ENCODE measurements at regions not wholly inside any gene's neighbourhood (a gene's known extent, or its start where the extent isn't known, plus 50 kb on each side); places are given as distances from the start of the nearest gene placed in this dataset.

DNA sequence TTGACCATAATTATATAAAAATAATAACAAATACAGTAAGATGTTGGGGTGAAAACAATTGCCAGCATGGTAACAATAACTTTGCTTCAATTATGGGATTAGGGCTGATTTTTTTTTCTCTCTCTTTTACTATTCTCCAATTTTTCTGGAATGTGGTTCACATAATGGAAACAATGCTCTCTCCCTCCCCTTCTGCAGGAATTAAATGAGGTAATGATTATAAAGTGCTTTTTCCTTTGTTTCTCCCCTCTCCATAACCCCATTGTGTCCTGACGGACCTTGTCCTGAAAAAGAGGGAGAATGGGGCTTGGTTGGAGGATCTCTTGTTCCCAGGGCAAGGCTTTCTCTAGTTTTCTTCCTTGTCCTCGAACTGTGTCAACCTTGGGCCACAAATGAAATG is 234.0 kb upstream of the ZNF32 start:
- Histone ChIP-seq H3K9me3 (ENCODE audit: control insufficient read depth, insufficient read depth, low read length) (no peaks in the 10 kb centered on the region; the same call in 1 of the 2 replicates), H3K27ac (ENCODE audit: low read depth, low read length) (no peak overlapping the region), H3K27me3 (ENCODE audit: control insufficient read depth, insufficient read depth, low read length) (no peaks in the 10 kb centered on the region), H3K4me3 (ENCODE audit: low read depth, low read length) (no peak overlapping the region)
- DNase-seq (ENCODE audit: low read depth, low spot score), result no peak
- ChIA-PET POLR2A (no interaction called here), CTCF (no interaction called here)
- no peak for TF ChIP-seq CTCF (IDR thresholded peaks at IDR 0.05; ENCODE audit: low read depth, low read length)

DNA sequence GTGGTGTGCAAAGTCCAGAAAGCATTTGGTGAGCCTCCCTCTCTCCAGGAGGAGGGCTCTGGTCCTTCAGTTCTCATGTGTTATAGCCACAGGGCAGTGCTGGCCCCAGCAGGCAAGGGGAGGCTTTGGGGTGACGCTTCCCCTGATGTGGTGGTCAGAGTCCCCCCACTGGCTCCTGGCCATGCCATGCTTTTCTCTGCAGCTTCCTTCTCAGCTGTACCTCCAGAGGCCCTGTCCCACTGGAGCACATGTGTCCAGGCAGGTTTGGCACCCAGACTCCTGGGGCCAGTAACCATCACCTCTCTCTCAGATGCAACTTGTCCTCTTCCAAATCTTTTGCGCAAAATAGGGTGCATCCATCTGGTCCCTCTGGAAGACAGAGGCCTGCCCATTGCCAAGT is 233.0 kb upstream of the ZNF32 start:
- CTCF ChIA-PET, result no interaction called here
- POLR2A ChIA-PET, result no interaction called here

GRCh38 chr10:43880160-43880559 is 231.5 kb upstream of the ZNF32 start:
- Histone ChIP-seq H3K27me3 (ENCODE audit: control insufficient read depth, insufficient read depth, low read length) (no peaks in the 10 kb centered on the region), H3K4me3 (ENCODE audit: low read depth, low read length) (no peak overlapping the region), H3K9me3 (ENCODE audit: control insufficient read depth, insufficient read depth, low read length) (no peaks in the 10 kb centered on the region; the same call in 1 of the 2 replicates), H3K27ac (ENCODE audit: low read depth, low read length) (no peak overlapping the region)
- CTCF ChIA-PET, result no interaction called here
- POLR2A ChIA-PET, result no interaction called here
- TF ChIP-seq CTCF (IDR thresholded peaks at IDR 0.05; ENCODE audit: low read depth, low read length), result no peak
- no peak for DNase-seq (ENCODE audit: low read depth, low spot score)

More for the DNA sequence above, 233.0 kb upstream of the ZNF32 start:
- Histone ChIP-seq H3K4me3 (ENCODE audit: low read depth, low read length) (no peak overlapping the region), H3K27ac (ENCODE audit: low read depth, low read length) (no peak overlapping the region), H3K9me3 (ENCODE audit: control insufficient read depth, insufficient read depth, low read length) (no peaks in the 10 kb centered on the region; the same call in 1 of the 2 replicates), H3K27me3 (ENCODE audit: control insufficient read depth, insufficient read depth, low read length) (no peaks in the 10 kb centered on the region)
- DNase-seq (ENCODE audit: low read depth, low spot score), result no peak
- TF ChIP-seq CTCF (IDR thresholded peaks at IDR 0.05; ENCODE audit: low read depth, low read length), result no peak

- Histone ChIP-seq H3K27ac (ENCODE audit: low read depth, low read length) (no peak overlapping the region), H3K4me3 (ENCODE audit: low read depth, low read length) (no peak overlapping the region)
- CTCF ChIA-PET, result no interaction called here
Observed at GRCh38 chr10:43879742-43880141, 231.1 kb upstream of the ZNF32 start.

GRCh38 chr10:43879162-43879561 is 230.5 kb upstream of the ZNF32 start:
- ChIA-PET CTCF (no interaction called here), POLR2A (no interaction called here)
- no peak overlapping the region for H3K4me3 ChIP-seq (ENCODE audit: low read depth, low read length)
- no peaks in the 10 kb centered on the region for H3K27me3 ChIP-seq (ENCODE audit: control insufficient read depth, insufficient read depth, low read length)
- H3K9me3 ChIP-seq (ENCODE audit: control insufficient read depth, insufficient read depth, low read length), result no peaks in the 10 kb centered on the region; the same call in 1 of the 2 replicates
- DNase-seq (ENCODE audit: low read depth, low spot score), result no peak
- TF ChIP-seq CTCF (IDR thresholded peaks at IDR 0.05; ENCODE audit: low read depth, low read length), result no peak
- H3K27ac ChIP-seq (ENCODE audit: low read depth, low read length), result no peak overlapping the region

More at GRCh38 chr10:43879742-43880141, 231.1 kb upstream of the ZNF32 start:
- DNase-seq (ENCODE audit: low read depth, low spot score), result no peak
- POLR2A ChIA-PET, result no interaction called here
- Histone ChIP-seq H3K9me3 (ENCODE audit: control insufficient read depth, insufficient read depth, low read length) (no peaks in the 10 kb centered on the region; the same call in 1 of the 2 replicates), H3K27me3 (ENCODE audit: control insufficient read depth, insufficient read depth, low read length) (no peaks in the 10 kb centered on the region)
- no peak for TF ChIP-seq CTCF (IDR thresholded peaks at IDR 0.05; ENCODE audit: low read depth, low read length)
